ENCODE measurements at regions not wholly inside any gene's neighbourhood (a gene's known extent, or its start where the extent isn't known, plus 50 kb on each side); places are given as distances from the start of the nearest gene placed in this dataset.

DNA sequence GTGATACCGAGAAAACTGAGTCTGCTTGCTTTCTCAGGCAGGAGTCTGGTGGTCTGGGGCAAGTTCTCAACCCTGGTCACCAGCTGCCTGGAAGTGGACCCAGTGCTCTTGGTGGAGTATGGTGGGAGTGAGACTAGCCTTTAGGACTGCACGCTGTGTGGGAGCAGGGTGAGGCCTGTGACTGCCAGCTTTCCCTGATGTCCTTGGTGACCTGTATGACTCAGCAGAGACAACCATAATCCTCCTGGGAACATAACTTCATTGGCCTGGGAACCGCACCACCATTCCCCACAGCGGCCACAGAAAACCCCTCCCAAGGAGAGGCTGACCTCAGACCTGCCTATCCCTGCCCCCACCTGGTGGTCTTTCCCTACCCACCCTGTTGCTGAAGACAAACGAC lies 139.5 kb upstream of the CHRM2 start:
- Histone ChIP-seq H2BK12ac (ENCODE audit: insufficient read length, low read depth, low read length) (no peak overlapping the region), H3K18ac (ENCODE audit: insufficient read length, low read depth, low read length) (no peak overlapping the region), H4K8ac (replicated peaks; ENCODE audit: insufficient read length, low read depth, low read length) (no peak overlapping the region), H3K23ac (ENCODE audit: insufficient read length, low read depth, low read length) (no peak overlapping the region), H4K20me1 (ENCODE audit: control insufficient read depth, insufficient read depth, insufficient read length) (no peaks in the 10 kb centered on the region), H3K4me2 (ENCODE audit: insufficient read depth, insufficient read length, low read length) (no peak overlapping the region), H2BK120ac (ENCODE audit: low read depth, low read length, poor library complexity, severe bottlenecking) (no peak overlapping the region), H4K5ac (ENCODE audit: insufficient read length, low read depth, low read length) (no peak overlapping the region), H2AK5ac (ENCODE audit: insufficient read length, low read length) (no peak overlapping the region), H3K14ac (ENCODE audit: insufficient read depth, low read length) (no peak overlapping the region), H3K79me2 (ENCODE audit: insufficient read depth, low read length) (no peaks in the 10 kb centered on the region), H3K56ac (ENCODE audit: insufficient read length, low read depth, low read length) (no peak overlapping the region), H2BK5ac (ENCODE audit: insufficient read length, low read length) (no peak overlapping the region), H3K4ac (ENCODE audit: low read depth, low read length) (no peak overlapping the region), H4K91ac (ENCODE audit: insufficient read length, low read depth, low read length) (no peak overlapping the region), H2BK15ac (ENCODE audit: low read depth, low read length) (no peak overlapping the region), H2AFZ (ENCODE audit: low read length) (no peak overlapping the region), H3K4me1 (ENCODE audit: insufficient read depth, low read length) (no peaks in the 10 kb centered on the region), H2BK20ac (ENCODE audit: low read depth, low read length, poor library complexity, severe bottlenecking) (no peak overlapping the region), H3K23me2 (ENCODE audit: insufficient read length, low read depth, low read length, poor library complexity, severe bottlenecking) (no peaks in the 10 kb centered on the region), H3K9ac (ENCODE audit: extremely low read depth, insufficient read length, low read length) (no peak overlapping the region), H3K79me1 (ENCODE audit: insufficient read depth, low read depth, low read length, poor library complexity, severe bottlenecking) (no peaks in the 10 kb centered on the region), H3K27me3 (ENCODE audit: insufficient read depth, low read length) (no peaks in the 10 kb centered on the region), H3K27ac (ENCODE audit: insufficient read length, low read depth, low read length) (no peak overlapping the region), H3K9me3 (ENCODE audit: control insufficient read depth, low read depth, low read length) (no peaks in the 10 kb centered on the region), H3T11ph (ENCODE audit: low read length) (no peak overlapping the region)
- no CpG with 5 or more reads among the region's 5 CpGs for WGBS (ENCODE audit: extremely low coverage, insufficient read length, low lambda C conversion rate)
- H3K9me3 Mint-ChIP-seq = peaks cover 0 to 2% of the 10 kb centered on the region in 2 experiments; a peak in 1 of 5 replicates
- H3K27me3 Mint-ChIP-seq (ENCODE audit: low read depth) = no peaks in the 10 kb centered on the region
- TF ChIP-seq, protein P1, sequence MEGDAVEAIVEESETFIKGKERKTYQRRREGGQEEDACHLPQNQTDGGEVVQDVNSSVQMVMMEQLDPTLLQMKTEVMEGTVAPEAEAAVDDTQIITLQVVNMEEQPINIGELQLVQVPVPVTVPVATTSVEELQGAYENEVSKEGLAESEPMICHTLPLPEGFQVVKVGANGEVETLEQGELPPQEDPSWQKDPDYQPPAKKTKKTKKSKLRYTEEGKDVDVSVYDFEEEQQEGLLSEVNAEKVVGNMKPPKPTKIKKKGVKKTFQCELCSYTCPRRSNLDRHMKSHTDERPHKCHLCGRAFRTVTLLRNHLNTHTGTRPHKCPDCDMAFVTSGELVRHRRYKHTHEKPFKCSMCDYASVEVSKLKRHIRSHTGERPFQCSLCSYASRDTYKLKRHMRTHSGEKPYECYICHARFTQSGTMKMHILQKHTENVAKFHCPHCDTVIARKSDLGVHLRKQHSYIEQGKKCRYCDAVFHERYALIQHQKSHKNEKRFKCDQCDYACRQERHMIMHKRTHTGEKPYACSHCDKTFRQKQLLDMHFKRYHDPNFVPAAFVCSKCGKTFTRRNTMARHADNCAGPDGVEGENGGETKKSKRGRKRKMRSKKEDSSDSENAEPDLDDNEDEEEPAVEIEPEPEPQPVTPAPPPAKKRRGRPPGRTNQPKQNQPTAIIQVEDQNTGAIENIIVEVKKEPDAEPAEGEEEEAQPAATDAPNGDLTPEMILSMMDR (conservative IDR thresholded peaks at IDR 0.05) = no peak
- DNase-seq = no peak
- H3K4me3 Mint-ChIP-seq = no peak overlapping the region
- no peaks in the 10 kb centered on the region; a peak in 1 of 4 replicates for H3K4me1 Mint-ChIP-seq
- no peaks in the 10 kb centered on the region; a peak in 1 of 7 replicates for H3K36me3 Mint-ChIP-seq (ENCODE audit: insufficient read depth in 1 of 3, low read depth in 3 of 3)
- peak overlapping the region in 1 of 3 experiments; percentile 25; a peak in 1 of 7 replicates for H3K27ac Mint-ChIP-seq
